ENCODE measurements at regions not wholly inside any gene's neighbourhood (a gene's known extent, or its start where the extent isn't known, plus 50 kb on each side); places are given as distances from the start of the nearest gene placed in this dataset.

DNA sequence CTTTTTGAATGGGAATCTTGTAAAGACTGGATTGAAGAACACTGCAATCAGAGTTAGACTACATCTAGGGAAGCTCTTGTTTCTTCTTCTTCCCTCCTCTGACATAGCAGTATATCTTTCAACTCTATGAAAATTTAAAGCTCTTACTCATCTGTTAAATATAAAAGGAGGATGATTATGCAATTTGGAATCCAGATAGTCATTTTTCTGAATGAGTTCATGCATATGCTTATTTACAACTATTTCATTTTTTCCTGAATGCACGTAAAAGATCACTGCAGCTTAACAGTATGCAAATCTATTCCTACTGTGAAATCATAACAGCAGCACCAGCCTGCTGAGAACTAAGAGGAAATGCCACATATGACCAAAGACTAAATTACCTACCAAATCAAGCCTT lies 133.5 kb upstream of the TMCC3 start:
- TF ChIP-seq CTCF (IDR thresholded peaks at IDR 0.05; ENCODE audit: borderline replicate concordance, extremely low read depth, low read length, poor library complexity, severe bottlenecking) (no peak), EZH2 (IDR thresholded peaks at IDR 0.05; ENCODE audit: borderline replicate concordance, low read depth, low read length, severe bottlenecking) (no peak)
